ENCODE measurements at regions not wholly inside any gene's neighbourhood (a gene's known extent, or its start where the extent isn't known, plus 50 kb on each side); places are given as distances from the start of the nearest gene placed in this dataset.

GRCh38 chr11:59284773-59285129 lies 72.0 kb upstream of the MPEG1 start:
- Histone ChIP-seq H3K4me3 (ENCODE audit: low read length) (no peak overlapping the region), H3K9me3 (ENCODE audit: control insufficient read depth in 1 of 2, insufficient read depth in 1 of 2, low read length in 2 of 2) (no peaks in the 10 kb centered on the region), H3K27ac (ENCODE audit: low read depth in 1 of 2, low read length in 2 of 2) (no peak overlapping the region), H3K4me1 (ENCODE audit: insufficient read depth, low read length) (peaks cover 15% of the 10 kb centered on the region), H3K36me3 (ENCODE audit: insufficient read depth, low read length) (no peaks in the 10 kb centered on the region), H3K27me3 (ENCODE audit: control insufficient read depth in 1 of 2, insufficient read depth in 2 of 2, low read length in 2 of 2) (no peaks in the 10 kb centered on the region)
- TF ChIP-seq CTCF (IDR thresholded peaks at IDR 0.05), result no peak
- POLR2A ChIA-PET, result no interaction called here
- intact Hi-C loops (cut with DNase I, micrococcal nuclease), result loop anchor here (1.0 to 10.0 kb wide), 4 partner anchors 21 to 230 kb away; no protein-coding TSS in a partner anchor
- ATAC-seq (ENCODE audit: poor library complexity), result peak; percentile 28
- peak overlapping the region; percentile 6 for H3K27ac Mint-ChIP-seq
- CTCF ChIA-PET, result no interaction called here
- peaks cover 5% of the 10 kb centered on the region for H3K27me3 Mint-ChIP-seq
- DNase-seq, result no peak
- no peaks in the 10 kb centered on the region for H3K9me3 Mint-ChIP-seq
- no peak overlapping the region for H3K4me3 Mint-ChIP-seq
- H3K36me3 Mint-ChIP-seq (ENCODE audit: low read depth), result no peaks in the 10 kb centered on the region
- H3K4me1 Mint-ChIP-seq (ENCODE audit: low read depth), result peaks cover 18% of the 10 kb centered on the region

- intact Hi-C loops (cut with DNase I, micrococcal nuclease), result loop anchor here (1.0 to 10.0 kb wide), 4 partner anchors 21 to 229 kb away; no protein-coding TSS in a partner anchor
- ChIA-PET CTCF (no interaction called here), POLR2A (interaction anchor here (1.4 kb wide), 1 partner anchor 112 kb away, joined by 6 read pairs; the partner anchor contains the start of gene DTX4)
- TF ChIP-seq CTCF (IDR thresholded peaks at IDR 0.05), result peak; percentile 82
- H3K4me3 Mint-ChIP-seq, result peak overlapping the region; percentile 77
- Histone ChIP-seq H3K27me3 (ENCODE audit: control insufficient read depth in 1 of 2, insufficient read depth in 2 of 2, low read length in 2 of 2) (no peaks in the 10 kb centered on the region), H3K4me3 (ENCODE audit: low read length) (peak overlapping the region; percentile 4), H3K4me1 (ENCODE audit: insufficient read depth, low read length) (peaks cover 15% of the 10 kb centered on the region), H3K9me3 (ENCODE audit: control insufficient read depth in 1 of 2, insufficient read depth in 1 of 2, low read length in 2 of 2) (no peaks in the 10 kb centered on the region), H3K27ac (ENCODE audit: low read depth in 1 of 2, low read length in 2 of 2) (no peak overlapping the region), H3K36me3 (ENCODE audit: insufficient read depth, low read length) (no peaks in the 10 kb centered on the region)
- H3K36me3 Mint-ChIP-seq (ENCODE audit: low read depth), result no peaks in the 10 kb centered on the region
- peak overlapping the region; percentile 6 for H3K27ac Mint-ChIP-seq
- ATAC-seq (ENCODE audit: poor library complexity) (peak; percentile 92), DNase-seq (peak in 12 of 14 experiments; percentile 10 to 81 (median 38))
- no peaks in the 10 kb centered on the region for H3K9me3 Mint-ChIP-seq
- peaks cover 18% of the 10 kb centered on the region for H3K4me1 Mint-ChIP-seq (ENCODE audit: low read depth)
- H3K27me3 Mint-ChIP-seq, result peaks cover 5% of the 10 kb centered on the region
Measured at GRCh38 chr11:59283825-59284772, 71.4 kb upstream of the MPEG1 start.

GRCh38 chr11:59283311-59283710 lies 70.6 kb upstream of the MPEG1 start:
- intact Hi-C loops (cut with DNase I, micrococcal nuclease), result loop anchor here in 1 of 2 experiments (10.0 kb wide), 2 partner anchors 189 to 229 kb away; no protein-coding TSS in a partner anchor
- Mint-ChIP-seq H3K9me3 (no peaks in the 10 kb centered on the region), H3K27me3 (peaks cover 5% of the 10 kb centered on the region), H3K4me3 (no peak overlapping the region), H3K36me3 (ENCODE audit: low read depth) (no peaks in the 10 kb centered on the region), H3K27ac (no peak overlapping the region), H3K4me1 (ENCODE audit: low read depth) (peaks cover 18% of the 10 kb centered on the region)
- ATAC-seq (ENCODE audit: poor library complexity) (no peak), DNase-seq (no peak)
- H3K36me3 ChIP-seq (ENCODE audit: insufficient read depth, low read length), result no peaks in the 10 kb centered on the region
- CTCF ChIA-PET, result interaction anchor here (1.0 kb wide), 1 partner anchor 112 kb away, joined by 3 read pairs; no protein-coding TSS in a partner anchor
- H3K27ac ChIP-seq (ENCODE audit: low read depth in 1 of 2, low read length in 2 of 2), result no peak overlapping the region
- TF ChIP-seq CTCF (IDR thresholded peaks at IDR 0.05), result no peak
- H3K4me1 ChIP-seq (ENCODE audit: insufficient read depth, low read length), result peaks cover 15% of the 10 kb centered on the region
- POLR2A ChIA-PET, result interaction anchor here (0.7 to 1.4 kb wide), 2 partner anchors 10 to 112 kb away, joined by 4 to 6 read pairs; partner anchors contain the start of gene DTX4
- no peaks in the 10 kb centered on the region for H3K9me3 ChIP-seq (ENCODE audit: control insufficient read depth in 1 of 2, insufficient read depth in 1 of 2, low read length in 2 of 2)
- no peak overlapping the region for H3K4me3 ChIP-seq (ENCODE audit: low read length)
- H3K27me3 ChIP-seq (ENCODE audit: control insufficient read depth in 1 of 2, insufficient read depth in 2 of 2, low read length in 2 of 2), result no peaks in the 10 kb centered on the region
